Neural cell (in vitro differentiated cells): ENCODE measurements at regions not wholly inside any gene's neighbourhood (a gene's known extent, or its start where the extent isn't known, plus 50 kb on each side); places are given as distances from the start of the nearest gene placed in this dataset.

ENCODE experiments used
- H2AFZ ChIP-seq: fragments of 200-600, 300-800 bp; sonication (generic), shearing (Covaris generic); 2 replicates; pipeline ENCODE4 v1.6.0; 2014; ENCODE audit warnings: low read depth, mild to moderate bottlenecking, antibody characterized with exemption, low read length, moderate library complexity
- H3F3A ChIP-seq: fragments of 200-600 bp; shearing (Covaris generic); 2 replicates; pipeline ENCODE4 v1.6.1; 2016; ENCODE audit warnings: mild to moderate bottlenecking, moderate library complexity, mixed read lengths, antibody characterized with exemption, low read length; ENCODE audit not compliant: insufficient read depth, poor library complexity, severe bottlenecking
- H3K27ac ChIP-seq: fragments of 200-600, 300-800 bp; sonication (generic), shearing (Covaris generic); 2 replicates; pipeline ENCODE4 v1.5.1; 2014; ENCODE audit warnings: mild to moderate bottlenecking, low read length, moderate library complexity
- H3K27me3 ChIP-seq: fragments of 300-800, 200-600 bp; sonication (generic), shearing (Covaris generic); 2 replicates; pipeline ENCODE4 v1.6.0; 2014; ENCODE audit warnings: mild to moderate bottlenecking, low read depth, low read length, moderate library complexity; ENCODE audit not compliant: insufficient read depth
- H3K36me3 ChIP-seq: fragments of 300-800, 200-600 bp; sonication (generic), shearing (Covaris generic); 2 replicates; pipeline ENCODE4 v1.5.1; 2014; ENCODE audit warnings: mild to moderate bottlenecking, antibody characterized with exemption, low read length, moderate library complexity; ENCODE audit not compliant: insufficient read depth
- H3K4me2 ChIP-seq: fragments of 300-800, 200-600 bp; sonication (generic), shearing (Covaris generic); 2 replicates; pipeline ENCODE4 v1.6.0; 2014; ENCODE audit warnings: mild to moderate bottlenecking, low read length
- H3K4me3 ChIP-seq: fragments of 300-800, 200-600 bp; sonication (generic), shearing (Covaris generic); 2 replicates; pipeline ENCODE4 v1.5.1; 2014; ENCODE audit warnings: mild to moderate bottlenecking, low read length, moderate library complexity
- H3K79me2 ChIP-seq: fragments of 200-600 bp; shearing (Covaris generic); replicated peaks from 2 replicates; pipeline ENCODE4 v1.6.0; 2014; ENCODE audit warnings: mild to moderate bottlenecking, low read length, moderate library complexity; ENCODE audit not compliant: insufficient read depth
- H3K9ac ChIP-seq: fragments of 300-800, 200-600 bp; sonication (generic), shearing (Covaris generic); 2 replicates; pipeline ENCODE4 v1.6.1; 2016; ENCODE audit warnings: mild to moderate bottlenecking, low read length, mixed read lengths
- H3K9me2 ChIP-seq: fragments of 200-600 bp; shearing (Covaris generic); 2 replicates; pipeline ENCODE4 v1.6.1; 2016; ENCODE audit warnings: mild to moderate bottlenecking, low read length, mixed read lengths; ENCODE audit not compliant: insufficient read depth
- H3K9me3 ChIP-seq: fragments of 200-600, 300-800 bp; sonication (generic), shearing (Covaris generic); 2 replicates; pipeline ENCODE4 v1.6.1; 2016; ENCODE audit warnings: mild to moderate bottlenecking, mixed run types, low read length, moderate library complexity, mixed read lengths
- H4K20me1 ChIP-seq: fragments of 200-600 bp; shearing (Covaris generic); 2 replicates; pipeline ENCODE4 v1.6.1; 2016; ENCODE audit warnings: mild to moderate bottlenecking, mixed run types; ENCODE audit not compliant: insufficient read depth
- CTCF ChIP-seq: fragments of 450-650 bp; IDR thresholded peaks from 2 replicates; pipeline ENCODE4 v1.5.1; 2014; ENCODE audit warnings: antibody characterized with exemption, mild to moderate bottlenecking, moderate library complexity; ENCODE audit not compliant: poor library complexity, severe bottlenecking
- EP300 ChIP-seq: fragments of 450-650 bp; conservative IDR thresholded peaks from 2 replicates; pipeline ENCODE4 v1.6.1; 2014; ENCODE audit warnings: antibody characterized with exemption, mild to moderate bottlenecking, moderate library complexity; ENCODE audit not compliant: poor library complexity, severe bottlenecking
- EZH2 ChIP-seq: fragments of 200-600, 300-800 bp; shearing (Covaris generic), sonication (generic); IDR thresholded peaks from 2 replicates; pipeline ENCODE4 v1.6.1; 2014; ENCODE audit warnings: antibody characterized with exemption, low read length, borderline replicate concordance, mild to moderate bottlenecking; ENCODE audit not compliant: insufficient read depth, poor library complexity, severe bottlenecking
- MXI1 ChIP-seq: fragments of 450-650 bp; conservative IDR thresholded peaks from 2 replicates; pipeline ENCODE4 v1.6.1; 2014; ENCODE audit warnings: antibody characterized with exemption, mild to moderate bottlenecking; ENCODE audit not compliant: poor library complexity, severe bottlenecking
- POLR2AphosphoS5 ChIP-seq: IDR thresholded peaks from 2 replicates; pipeline ENCODE4 v1.6.1; 2012
- RAD21 ChIP-seq: fragments of 450-650 bp; conservative IDR thresholded peaks from 2 replicates; pipeline ENCODE4 v1.6.1; 2014; ENCODE audit warnings: antibody characterized with exemption, mild to moderate bottlenecking, moderate library complexity
- REST ChIP-seq: IDR thresholded peaks from 2 replicates; pipeline ENCODE4 v1.6.1; 2012; ENCODE audit warnings: borderline replicate concordance
- SMC3 ChIP-seq: fragments of 450-650 bp; conservative IDR thresholded peaks from 2 replicates; pipeline ENCODE4 v1.6.1; 2014; ENCODE audit warnings: antibody characterized with exemption, mild to moderate bottlenecking, moderate library complexity; ENCODE audit not compliant: poor library complexity
- TAF1 ChIP-seq: IDR thresholded peaks from 2 replicates; pipeline ENCODE4 v1.6.1; 2012; ENCODE audit warnings: low read depth

DNA sequence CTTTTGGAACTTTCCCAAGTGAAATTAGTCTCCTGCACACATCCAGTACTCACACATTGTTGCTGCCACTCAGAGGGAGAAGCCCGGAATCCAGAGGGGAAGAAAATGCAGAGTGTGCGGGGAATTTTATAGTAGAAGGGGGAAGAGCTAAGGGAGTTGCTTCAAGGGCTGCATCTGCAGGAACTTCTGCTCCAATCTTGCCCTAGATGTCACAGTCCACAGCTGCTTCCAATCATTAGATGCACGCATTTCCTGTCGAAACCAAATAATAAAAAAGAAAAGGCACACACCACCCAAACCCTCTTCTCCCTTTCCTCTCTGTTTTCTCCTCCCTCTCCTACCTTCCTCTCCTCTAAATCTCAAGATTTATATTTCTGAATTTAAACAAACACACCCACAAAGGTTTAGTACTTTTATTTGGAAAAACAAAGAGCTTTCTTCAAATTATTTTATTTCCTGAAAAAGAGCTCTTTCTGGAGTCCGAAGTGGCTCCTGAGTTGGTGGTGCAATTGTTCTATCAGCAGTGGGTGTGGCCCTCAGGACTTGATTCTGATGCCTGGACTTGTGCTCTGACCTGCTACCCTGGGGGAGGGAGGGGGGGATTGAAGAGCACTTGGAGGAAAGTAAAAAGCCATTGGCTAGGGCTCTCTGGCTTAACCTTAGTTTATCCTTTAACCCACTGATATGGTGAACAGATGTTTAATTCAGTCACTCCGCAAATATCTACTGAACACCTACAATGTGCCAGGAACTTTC, 72.0 kb downstream of the KCNE4 start:
- no peak overlapping the region for H2AFZ ChIP-seq
- TF ChIP-seq RAD21 (no peak), CTCF (no peak), EP300 (no peak), EZH2 (no peak), POLR2AphosphoS5 (no peak), MXI1 (no peak), REST (no peak), SMC3 (no peak), TAF1 (no peak)
- no peaks in the 10 kb centered on the region for H3K9me2 ChIP-seq
- no peaks in the 10 kb centered on the region for H3K79me2 ChIP-seq
- H3K27me3 ChIP-seq: no peaks in the 10 kb centered on the region
- H3K4me3 ChIP-seq: no peak overlapping the region
- no peaks in the 10 kb centered on the region for H3K36me3 ChIP-seq
- no peaks in the 10 kb centered on the region for H4K20me1 ChIP-seq
- H3F3A ChIP-seq: no peaks in the 10 kb centered on the region
- no peak overlapping the region for H3K4me2 ChIP-seq
- H3K9ac ChIP-seq: no peak overlapping the region
- H3K9me3 ChIP-seq: no peaks in the 10 kb centered on the region
- no peak overlapping the region for H3K27ac ChIP-seq

DNA sequence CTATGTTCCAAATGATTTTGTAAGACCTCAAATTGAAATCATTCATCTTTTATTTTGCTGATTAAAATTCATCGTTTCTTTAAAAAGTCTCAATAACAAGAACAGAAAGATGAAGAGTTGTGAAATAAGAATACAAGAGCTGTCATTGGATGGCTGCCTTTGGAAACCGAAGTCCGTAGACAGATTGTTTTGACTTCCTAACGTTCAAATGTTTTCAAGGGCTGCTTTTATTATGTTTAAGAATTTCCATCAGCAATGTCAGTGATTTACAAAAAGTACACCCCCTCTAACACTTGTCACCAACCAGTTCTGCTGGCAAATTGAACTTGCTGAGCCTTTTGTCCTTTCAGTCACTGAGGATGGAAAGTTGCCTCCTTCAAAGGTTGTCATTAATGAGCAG, 89.6 kb downstream of the KCNE4 start:
- Histone ChIP-seq H3K27ac (no peak overlapping the region), H3F3A (no peaks in the 10 kb centered on the region), H3K27me3 (no peaks in the 10 kb centered on the region), H3K9ac (no peak overlapping the region), H3K79me2 (no peaks in the 10 kb centered on the region), H3K9me3 (no peaks in the 10 kb centered on the region), H3K9me2 (no peaks in the 10 kb centered on the region), H4K20me1 (no peaks in the 10 kb centered on the region), H3K4me2 (no peak overlapping the region), H2AFZ (no peak overlapping the region), H3K36me3 (no peaks in the 10 kb centered on the region), H3K4me3 (no peak overlapping the region)
- TF ChIP-seq EZH2 (no peak), POLR2AphosphoS5 (no peak), EP300 (no peak)
